Testis (tissue), 2 donors: ENCODE measurements at regions not wholly inside any gene's neighbourhood (a gene's known extent, or its start where the extent isn't known, plus 50 kb on each side); places are given as distances from the start of the nearest gene placed in this dataset.

ENCODE experiments used
- DNase-seq: peaks from one replicate; pipeline ENCODE4 v3.0.0-alpha.2; 2019
- H3K27ac ChIP-seq, 2 donors: fragments of 200-600 bp; sonication (generic); one replicate each; pipeline ENCODE4 v1.5.1; 2019
- H3K27me3 ChIP-seq: fragments of 200-600 bp; sonication (generic); one replicate; pipeline ENCODE4 v1.5.1; 2019
- H3K36me3 ChIP-seq: fragments of 200-600 bp; sonication (generic); one replicate; pipeline ENCODE4 v1.5.1; 2017; ENCODE audit warnings: low read depth; ENCODE audit errors: missing control alignments
- H3K4me1 ChIP-seq: fragments of 200-600 bp; sonication (generic); one replicate; pipeline ENCODE4 v1.5.1; 2019
- H3K4me3 ChIP-seq, 2 donors: fragments of 200-600 bp; sonication (generic); one replicate each; pipeline ENCODE4 v1.5.1; 2017 to 2019
- H3K9me3 ChIP-seq: fragments of 200-600 bp; sonication (generic); one replicate; pipeline ENCODE4 v1.5.1; 2017
- POLR2A ChIP-seq: fragments of 450-650 bp; IDR thresholded peaks from one replicate; pipeline ENCODE4 v1.6.1; 2017; ENCODE audit warnings: antibody characterized with exemption, mild to moderate bottlenecking, moderate library complexity
- WGBS, 2 donors: methylation state at CpG; one replicate each; pipeline ENCODE4 v1.1.5; 2018; 5-methylcytosine and 5-hydroxymethylcytosine counted together
- intact Hi-C: fragments of 100-400 bp; cut with DNase I; formaldehyde crosslinking; loops from one replicate; pipeline ENCODE4 v1.15.1; 2023; ENCODE audit warnings: low total_unique reads
- TF ChIP-seq, protein P1 (sequence below), 3 experiments: fragments of 450-650 bp in 2 of 3; fragments of 200-600 bp in 1 of 3; sonication (generic) in 1 of 3; IDR thresholded peaks; one replicate each; pipeline ENCODE4 v1.5.1; 2016 to 2019; ENCODE audit warnings: antibody characterized with exemption in 3 of 3, mild to moderate bottlenecking in 2 of 3, moderate library complexity in 1 of 3

DNA sequence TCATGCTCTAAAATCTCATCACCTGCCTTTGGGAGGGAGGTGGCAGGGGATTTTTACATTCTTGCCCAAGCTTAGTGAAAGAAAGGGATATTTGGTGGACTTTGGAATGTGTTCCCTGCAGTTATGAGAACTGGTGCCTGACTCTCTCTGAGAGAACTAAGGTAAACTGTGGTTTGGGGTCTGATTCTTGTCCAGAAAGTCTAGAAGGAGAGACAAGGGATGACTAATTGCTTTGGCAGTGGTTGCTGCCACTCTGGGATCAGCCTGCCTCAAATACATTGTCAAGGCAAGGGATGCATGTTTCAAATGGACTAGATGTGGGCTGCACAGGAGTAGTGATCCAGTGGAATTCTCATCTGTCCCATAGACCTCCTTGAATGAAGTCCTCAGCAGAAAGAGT, 115.2 kb downstream of the DDIT4L start:
- Histone ChIP-seq H3K4me3 (no peak overlapping the region), H3K4me1 (no peaks in the 10 kb centered on the region), H3K27me3 (no peaks in the 10 kb centered on the region), H3K27ac (no peak overlapping the region), H3K9me3 (no peaks in the 10 kb centered on the region), H3K36me3 (no peaks in the 10 kb centered on the region)
- DNase-seq, result no peak
- intact Hi-C loops, result no loop called here
- TF ChIP-seq, protein P1, sequence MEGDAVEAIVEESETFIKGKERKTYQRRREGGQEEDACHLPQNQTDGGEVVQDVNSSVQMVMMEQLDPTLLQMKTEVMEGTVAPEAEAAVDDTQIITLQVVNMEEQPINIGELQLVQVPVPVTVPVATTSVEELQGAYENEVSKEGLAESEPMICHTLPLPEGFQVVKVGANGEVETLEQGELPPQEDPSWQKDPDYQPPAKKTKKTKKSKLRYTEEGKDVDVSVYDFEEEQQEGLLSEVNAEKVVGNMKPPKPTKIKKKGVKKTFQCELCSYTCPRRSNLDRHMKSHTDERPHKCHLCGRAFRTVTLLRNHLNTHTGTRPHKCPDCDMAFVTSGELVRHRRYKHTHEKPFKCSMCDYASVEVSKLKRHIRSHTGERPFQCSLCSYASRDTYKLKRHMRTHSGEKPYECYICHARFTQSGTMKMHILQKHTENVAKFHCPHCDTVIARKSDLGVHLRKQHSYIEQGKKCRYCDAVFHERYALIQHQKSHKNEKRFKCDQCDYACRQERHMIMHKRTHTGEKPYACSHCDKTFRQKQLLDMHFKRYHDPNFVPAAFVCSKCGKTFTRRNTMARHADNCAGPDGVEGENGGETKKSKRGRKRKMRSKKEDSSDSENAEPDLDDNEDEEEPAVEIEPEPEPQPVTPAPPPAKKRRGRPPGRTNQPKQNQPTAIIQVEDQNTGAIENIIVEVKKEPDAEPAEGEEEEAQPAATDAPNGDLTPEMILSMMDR (IDR thresholded peaks at IDR 0.05), result no peak
- no peak for TF ChIP-seq POLR2A

DNA sequence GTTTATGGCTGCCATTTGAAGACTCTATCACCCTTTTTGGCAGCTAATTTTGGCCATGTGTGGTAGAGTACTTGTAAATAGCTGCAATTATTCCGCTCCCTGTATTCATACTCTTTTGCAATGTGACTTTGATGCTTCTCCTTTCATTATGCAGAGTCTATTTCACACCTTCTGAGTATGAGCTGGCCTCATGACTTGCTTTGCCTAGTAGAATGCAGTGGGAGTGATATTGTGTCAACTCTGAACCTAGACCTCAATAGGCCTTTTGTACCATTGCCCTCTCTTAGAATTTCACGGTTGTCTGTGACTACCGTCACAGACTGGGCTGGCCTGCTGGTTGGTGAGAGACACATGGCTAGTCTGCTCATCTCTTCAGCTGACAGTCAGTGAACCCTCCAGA, 118.8 kb downstream of the DDIT4L start:
- intact Hi-C loops, result no loop called here
- H3K4me3 ChIP-seq, result no peak overlapping the region
- no peaks in the 10 kb centered on the region for H3K4me1 ChIP-seq
- no peak overlapping the region for H3K27ac ChIP-seq
- no peaks in the 10 kb centered on the region for H3K36me3 ChIP-seq
- H3K9me3 ChIP-seq, result no peaks in the 10 kb centered on the region
- TF ChIP-seq, protein P1 (IDR thresholded peaks at IDR 0.05), result no peak
- TF ChIP-seq POLR2A, result no peak
- DNase-seq, result no peak
- H3K27me3 ChIP-seq, result no peaks in the 10 kb centered on the region
- 94 to 96% methylated on average over 3 of the region's 3 CpGs for WGBS, 2 donors

DNA sequence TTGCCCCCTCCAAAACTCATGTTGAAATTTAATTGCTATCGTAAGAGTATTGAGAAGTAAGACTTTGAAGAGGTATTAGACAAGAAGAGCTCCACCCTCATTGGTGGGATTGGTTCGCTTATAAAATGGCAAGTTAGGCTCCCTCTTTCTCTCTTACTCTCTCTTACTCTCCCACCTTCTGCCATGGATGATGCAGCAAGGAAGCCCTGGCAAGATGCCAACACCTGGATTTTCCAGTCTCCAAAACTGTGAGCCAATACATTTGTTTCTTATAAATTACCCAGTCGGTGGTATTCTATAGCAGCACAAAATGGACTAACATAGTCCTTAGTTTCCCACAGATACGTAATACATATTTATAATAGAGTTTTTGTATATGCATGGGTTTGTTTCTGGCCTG, 119.4 kb downstream of the DDIT4L start:
- Histone ChIP-seq H3K27me3 (no peaks in the 10 kb centered on the region), H3K27ac (no peak overlapping the region), H3K36me3 (no peaks in the 10 kb centered on the region), H3K4me1 (no peaks in the 10 kb centered on the region), H3K9me3 (no peaks in the 10 kb centered on the region), H3K4me3 (no peak overlapping the region)
- WGBS, 2 donors, result 92 to 94% methylated on average over 4 of the region's 4 CpGs
- intact Hi-C loops, result no loop called here
- DNase-seq, result no peak
- no peak for TF ChIP-seq POLR2A
- TF ChIP-seq, protein P1 (IDR thresholded peaks at IDR 0.05), result no peak

DNA sequence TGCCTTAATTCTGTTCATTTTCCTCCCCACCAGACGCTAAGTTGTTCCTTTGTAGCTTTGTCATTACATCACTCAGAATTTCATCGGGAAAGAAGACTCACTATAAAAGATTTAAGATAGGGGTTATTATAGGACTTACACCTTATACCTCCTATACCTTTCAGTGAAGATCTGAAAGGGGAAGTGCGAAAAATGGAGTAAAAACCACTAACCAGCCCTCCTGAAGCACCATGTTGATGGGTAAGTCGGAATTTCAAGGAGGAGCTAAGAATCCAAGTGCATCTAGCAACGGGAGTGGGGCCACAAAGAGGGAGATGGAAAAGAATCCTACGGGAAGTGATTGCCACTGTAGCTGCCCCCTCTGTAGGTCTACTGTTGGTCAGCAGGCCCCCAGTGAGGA, 119.1 kb upstream of the H2AZ1 start:
- WGBS, 2 donors, result 83 to 84% methylated on average over 6 of the region's 6 CpGs
- Histone ChIP-seq H3K4me1 (no peaks in the 10 kb centered on the region), H3K36me3 (no peaks in the 10 kb centered on the region), H3K9me3 (no peaks in the 10 kb centered on the region), H3K27ac (no peak overlapping the region), H3K27me3 (no peaks in the 10 kb centered on the region), H3K4me3 (no peak overlapping the region)
- no peak for DNase-seq
- intact Hi-C loops, result no loop called here
- no peak for TF ChIP-seq POLR2A
- TF ChIP-seq, protein P1 (IDR thresholded peaks at IDR 0.05), result no peak

DNA sequence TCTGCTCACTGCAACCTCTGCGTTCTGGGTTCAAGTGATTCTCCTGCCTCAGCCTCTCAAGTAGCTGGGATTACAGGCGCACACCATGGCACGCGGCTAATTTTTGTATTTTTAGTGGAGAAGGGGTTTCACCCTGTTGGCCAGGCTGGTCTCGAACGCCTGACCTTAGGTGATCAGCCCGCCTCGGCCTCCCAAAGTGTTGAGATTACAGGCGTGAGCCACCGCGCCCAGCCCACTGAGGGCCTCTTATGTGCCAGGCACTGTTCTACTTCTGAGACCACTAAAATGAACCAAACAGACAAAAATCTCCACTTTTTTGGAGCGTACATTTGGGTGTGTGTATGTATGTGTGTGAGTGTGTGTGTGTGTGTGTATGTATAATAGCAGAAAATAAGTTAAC, 117.2 kb upstream of the H2AZ1 start:
- TF ChIP-seq, protein P1 (IDR thresholded peaks at IDR 0.05), result no peak
- no peak for TF ChIP-seq POLR2A
- WGBS, 2 donors, result 81 to 92% methylated on average over 12 of the region's 12 CpGs
- Histone ChIP-seq H3K4me1 (no peaks in the 10 kb centered on the region), H3K27ac (no peak overlapping the region), H3K27me3 (no peaks in the 10 kb centered on the region), H3K9me3 (no peaks in the 10 kb centered on the region), H3K4me3 (no peak overlapping the region), H3K36me3 (no peaks in the 10 kb centered on the region)
- no peak for DNase-seq
- intact Hi-C loops, result no loop called here
